ENCODE measurements at regions not wholly inside any gene's neighbourhood (a gene's known extent, or its start where the extent isn't known, plus 50 kb on each side); places are given as distances from the start of the nearest gene placed in this dataset.

DNA sequence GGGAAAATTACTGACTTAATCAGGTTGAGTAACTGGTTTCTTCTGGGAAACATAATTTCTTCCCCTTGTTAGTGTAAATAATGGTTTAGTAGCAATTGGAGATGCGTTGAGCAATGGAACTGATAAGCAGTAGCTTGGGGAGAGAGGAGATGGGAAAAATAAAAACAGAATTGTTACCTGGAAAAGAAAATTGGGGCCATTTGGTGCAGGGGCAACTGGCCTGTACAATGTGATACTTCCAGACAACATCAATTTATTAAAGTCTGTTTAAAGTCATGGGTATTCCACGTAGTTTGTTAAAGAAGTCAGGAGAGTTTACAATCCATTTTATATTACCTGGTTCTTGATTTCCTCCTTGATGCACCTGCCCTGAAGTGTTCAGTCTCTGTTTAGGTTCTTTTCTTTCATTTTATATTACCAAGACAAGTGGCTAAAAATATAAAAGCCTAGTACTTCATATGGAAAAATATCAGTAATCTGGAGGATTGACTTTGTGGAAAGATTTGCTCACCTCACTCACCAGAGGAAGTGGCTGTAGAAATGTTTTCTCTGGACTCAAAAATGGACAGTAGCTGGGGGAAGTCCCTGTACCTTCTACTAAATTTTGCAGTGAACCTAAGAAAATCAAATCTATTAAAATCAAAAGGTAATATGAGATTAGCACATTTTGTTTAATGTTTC, 161.0 kb downstream of the DDX1 start:
- TF ChIP-seq, protein P1, sequence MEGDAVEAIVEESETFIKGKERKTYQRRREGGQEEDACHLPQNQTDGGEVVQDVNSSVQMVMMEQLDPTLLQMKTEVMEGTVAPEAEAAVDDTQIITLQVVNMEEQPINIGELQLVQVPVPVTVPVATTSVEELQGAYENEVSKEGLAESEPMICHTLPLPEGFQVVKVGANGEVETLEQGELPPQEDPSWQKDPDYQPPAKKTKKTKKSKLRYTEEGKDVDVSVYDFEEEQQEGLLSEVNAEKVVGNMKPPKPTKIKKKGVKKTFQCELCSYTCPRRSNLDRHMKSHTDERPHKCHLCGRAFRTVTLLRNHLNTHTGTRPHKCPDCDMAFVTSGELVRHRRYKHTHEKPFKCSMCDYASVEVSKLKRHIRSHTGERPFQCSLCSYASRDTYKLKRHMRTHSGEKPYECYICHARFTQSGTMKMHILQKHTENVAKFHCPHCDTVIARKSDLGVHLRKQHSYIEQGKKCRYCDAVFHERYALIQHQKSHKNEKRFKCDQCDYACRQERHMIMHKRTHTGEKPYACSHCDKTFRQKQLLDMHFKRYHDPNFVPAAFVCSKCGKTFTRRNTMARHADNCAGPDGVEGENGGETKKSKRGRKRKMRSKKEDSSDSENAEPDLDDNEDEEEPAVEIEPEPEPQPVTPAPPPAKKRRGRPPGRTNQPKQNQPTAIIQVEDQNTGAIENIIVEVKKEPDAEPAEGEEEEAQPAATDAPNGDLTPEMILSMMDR (IDR thresholded peaks at IDR 0.05) = no peak
- TF ChIP-seq ZFX (IDR thresholded peaks at IDR 0.05; ENCODE audit: borderline replicate concordance) = no peak

All from 22Rv1 (cell line).